DND-41 (cell line): ENCODE measurements at regions not wholly inside any gene's neighbourhood (a gene's known extent, or its start where the extent isn't known, plus 50 kb on each side); places are given as distances from the start of the nearest gene placed in this dataset.

Experiments
- ATAC-seq: fragments of 200-7000 bp; cut with Tn5 transposase; 3 replicates; pipeline ENCODE4 v1.9.1; 2021; ENCODE audit warnings: low read depth; ENCODE audit not compliant: insufficient read depth
- DNase-seq: peaks from one replicate; pipeline ENCODE4 v3.0.0-alpha.2; 2020
- H2AFZ ChIP-seq: 2 replicates; pipeline ENCODE4 v1.6.0; 2012; ENCODE audit warnings: low read depth, low read length
- H3K27ac ChIP-seq: 2 replicates; pipeline ENCODE4 v1.5.1; 2012; ENCODE audit warnings: low read length, inconsistent platforms
- H3K27me3 ChIP-seq: fragments of 200-600 bp; sonication (generic); 2 replicates; pipeline ENCODE4 v1.6.0; 2012; ENCODE audit warnings: low read length, mild to moderate bottlenecking, inconsistent platforms; ENCODE audit not compliant: insufficient read depth, poor library complexity
- H3K36me3 ChIP-seq: 2 replicates; pipeline ENCODE4 v1.5.1; 2012; ENCODE audit warnings: low read length, inconsistent platforms; ENCODE audit not compliant: insufficient read depth
- H3K4me1 ChIP-seq: 2 replicates; pipeline ENCODE4 v1.5.1; 2012; ENCODE audit warnings: mild to moderate bottlenecking, low read length; ENCODE audit not compliant: insufficient read depth
- H3K4me2 ChIP-seq: 2 replicates; pipeline ENCODE4 v1.6.0; 2012; ENCODE audit warnings: mild to moderate bottlenecking, moderate library complexity, low read length, inconsistent platforms; ENCODE audit not compliant: insufficient read depth
- H3K4me3 ChIP-seq, 2 experiments: fragments of 200-600 bp in 1 of 2; shearing (Covaris generic) in 1 of 2; 2 replicates each; pipeline ENCODE4 v1.5.1; 2012 to 2016; ENCODE audit warnings: inconsistent platforms in 2 of 2, low read length in 2 of 2, mild to moderate bottlenecking in 2 of 2, low read depth in 1 of 2, moderate library complexity in 1 of 2
- H3K79me2 ChIP-seq: 2 replicates; pipeline ENCODE4 v1.6.0; 2012; ENCODE audit warnings: low read length, inconsistent platforms; ENCODE audit not compliant: insufficient read depth
- H3K9ac ChIP-seq: 2 replicates; pipeline ENCODE4 v1.6.0; 2012; ENCODE audit warnings: low read depth, mild to moderate bottlenecking, inconsistent platforms, low read length, moderate library complexity
- H3K9me3 ChIP-seq: 2 replicates; pipeline ENCODE4 v1.5.1; 2012; ENCODE audit warnings: low read length, moderate library complexity, mild to moderate bottlenecking, inconsistent platforms; ENCODE audit not compliant: insufficient read depth, severe bottlenecking
- H4K20me1 ChIP-seq: 2 replicates; pipeline ENCODE4 v1.6.0; 2012; ENCODE audit warnings: low read length; ENCODE audit not compliant: insufficient read depth
- EZH2 ChIP-seq: IDR thresholded peaks from 3 replicates; pipeline ENCODE4 v1.6.1; 2012; ENCODE audit warnings: borderline replicate concordance, low read depth, mild to moderate bottlenecking, moderate library complexity, low read length, inconsistent platforms; ENCODE audit not compliant: severe bottlenecking
- TF ChIP-seq, protein P1 (sequence below): IDR thresholded peaks from 2 replicates; pipeline ENCODE4 v1.5.1; 2012; ENCODE audit warnings: borderline replicate concordance, low read length, moderate library complexity, mild to moderate bottlenecking; ENCODE audit not compliant: poor library complexity, severe bottlenecking; ENCODE audit errors: extremely low read depth

DNA sequence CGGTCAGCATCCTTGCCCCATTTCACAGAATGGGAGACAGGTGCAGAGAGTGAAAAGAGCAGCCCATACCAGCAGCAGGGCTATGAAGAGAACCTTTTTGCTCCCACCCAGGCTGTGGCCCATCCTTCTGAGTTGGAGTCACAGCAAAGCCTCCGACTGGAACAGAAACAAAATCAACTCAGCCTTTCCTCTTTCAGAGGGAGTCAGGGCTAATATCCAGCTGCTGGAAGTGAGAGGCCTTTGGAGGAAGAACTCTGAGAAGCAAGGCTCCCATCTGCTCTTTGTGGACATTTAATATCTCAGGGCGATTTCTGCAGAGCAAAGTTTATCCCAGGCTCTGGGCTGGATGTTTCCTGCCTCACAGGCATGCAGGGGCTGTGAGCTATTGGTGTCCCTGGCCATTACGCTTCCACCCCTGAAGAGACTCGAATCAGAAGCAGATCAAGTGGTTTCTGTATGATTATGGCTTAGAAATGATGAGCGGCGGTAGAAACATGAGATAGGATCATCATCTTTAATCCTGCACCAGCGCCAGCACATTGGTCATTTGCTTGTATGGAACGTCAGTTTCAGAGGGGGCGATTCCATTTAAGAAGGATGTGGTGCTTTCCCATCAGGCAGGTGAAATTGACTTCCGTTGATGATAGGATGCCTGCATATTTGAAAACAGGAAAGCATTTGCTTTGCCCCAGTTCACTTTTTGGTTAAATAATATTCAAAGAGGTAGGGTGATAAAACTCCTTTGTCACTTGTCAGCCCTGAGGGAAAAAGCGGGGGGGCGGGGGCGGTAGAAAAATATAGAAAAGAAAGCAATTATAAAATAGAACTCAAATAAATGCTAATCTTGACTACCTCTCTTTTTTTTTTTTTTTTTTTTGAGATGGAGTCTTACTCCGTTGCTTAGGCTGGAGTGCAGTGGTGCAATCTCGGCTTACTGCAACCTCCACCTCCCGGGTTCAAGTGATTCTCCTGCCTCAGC is 152.4 kb downstream of the LRRC30 start:
- TF ChIP-seq, protein P1, sequence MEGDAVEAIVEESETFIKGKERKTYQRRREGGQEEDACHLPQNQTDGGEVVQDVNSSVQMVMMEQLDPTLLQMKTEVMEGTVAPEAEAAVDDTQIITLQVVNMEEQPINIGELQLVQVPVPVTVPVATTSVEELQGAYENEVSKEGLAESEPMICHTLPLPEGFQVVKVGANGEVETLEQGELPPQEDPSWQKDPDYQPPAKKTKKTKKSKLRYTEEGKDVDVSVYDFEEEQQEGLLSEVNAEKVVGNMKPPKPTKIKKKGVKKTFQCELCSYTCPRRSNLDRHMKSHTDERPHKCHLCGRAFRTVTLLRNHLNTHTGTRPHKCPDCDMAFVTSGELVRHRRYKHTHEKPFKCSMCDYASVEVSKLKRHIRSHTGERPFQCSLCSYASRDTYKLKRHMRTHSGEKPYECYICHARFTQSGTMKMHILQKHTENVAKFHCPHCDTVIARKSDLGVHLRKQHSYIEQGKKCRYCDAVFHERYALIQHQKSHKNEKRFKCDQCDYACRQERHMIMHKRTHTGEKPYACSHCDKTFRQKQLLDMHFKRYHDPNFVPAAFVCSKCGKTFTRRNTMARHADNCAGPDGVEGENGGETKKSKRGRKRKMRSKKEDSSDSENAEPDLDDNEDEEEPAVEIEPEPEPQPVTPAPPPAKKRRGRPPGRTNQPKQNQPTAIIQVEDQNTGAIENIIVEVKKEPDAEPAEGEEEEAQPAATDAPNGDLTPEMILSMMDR = no peak
- no peak for TF ChIP-seq EZH2
- no peaks in the 10 kb centered on the region for H3K27me3 ChIP-seq
- no peak for ATAC-seq
- no peaks in the 10 kb centered on the region for H3K36me3 ChIP-seq
- no peaks in the 10 kb centered on the region for H4K20me1 ChIP-seq
- H3K4me2 ChIP-seq = no peak overlapping the region
- H3K9me3 ChIP-seq = no peaks in the 10 kb centered on the region
- no peaks in the 10 kb centered on the region for H3K79me2 ChIP-seq
- no peaks in the 10 kb centered on the region for H3K4me1 ChIP-seq
- no peak overlapping the region for H3K9ac ChIP-seq
- H3K27ac ChIP-seq = no peak overlapping the region
- H2AFZ ChIP-seq = no peak overlapping the region
- no peak overlapping the region for H3K4me3 ChIP-seq
- no peak for DNase-seq

DNA sequence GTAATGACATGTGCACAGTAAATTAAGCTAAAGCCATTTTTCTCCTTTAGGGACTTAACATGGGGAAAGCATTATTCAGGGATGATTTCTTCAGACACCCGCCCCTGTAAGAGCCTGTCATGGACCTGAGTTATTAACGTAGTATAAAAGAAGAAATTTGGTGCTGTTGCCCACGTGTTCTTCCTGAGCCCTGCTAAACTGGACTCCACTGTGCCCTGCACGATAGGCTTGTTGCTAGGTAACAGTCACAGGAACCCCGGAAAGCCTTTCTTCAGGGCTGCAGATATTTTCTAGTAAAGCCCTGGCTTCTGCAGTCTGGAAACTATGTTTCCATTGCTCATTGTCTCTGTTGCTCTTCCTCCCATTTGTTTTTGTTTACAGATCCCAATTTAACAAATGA is 157.9 kb downstream of the LRRC30 start:
- H3K4me1 ChIP-seq = no peaks in the 10 kb centered on the region
- no peak overlapping the region for H3K4me3 ChIP-seq
- no peaks in the 10 kb centered on the region for H4K20me1 ChIP-seq
- H3K27me3 ChIP-seq = no peaks in the 10 kb centered on the region
- H3K36me3 ChIP-seq = no peaks in the 10 kb centered on the region
- TF ChIP-seq EZH2 = no peak
- TF ChIP-seq, protein P1 = no peak
- H3K9me3 ChIP-seq = no peaks in the 10 kb centered on the region
- H3K79me2 ChIP-seq = no peaks in the 10 kb centered on the region
- no peak overlapping the region for H3K27ac ChIP-seq
- ATAC-seq (no peak), DNase-seq (no peak)
- no peak overlapping the region for H3K9ac ChIP-seq
- no peak overlapping the region for H3K4me2 ChIP-seq
- no peak overlapping the region for H2AFZ ChIP-seq

DNA sequence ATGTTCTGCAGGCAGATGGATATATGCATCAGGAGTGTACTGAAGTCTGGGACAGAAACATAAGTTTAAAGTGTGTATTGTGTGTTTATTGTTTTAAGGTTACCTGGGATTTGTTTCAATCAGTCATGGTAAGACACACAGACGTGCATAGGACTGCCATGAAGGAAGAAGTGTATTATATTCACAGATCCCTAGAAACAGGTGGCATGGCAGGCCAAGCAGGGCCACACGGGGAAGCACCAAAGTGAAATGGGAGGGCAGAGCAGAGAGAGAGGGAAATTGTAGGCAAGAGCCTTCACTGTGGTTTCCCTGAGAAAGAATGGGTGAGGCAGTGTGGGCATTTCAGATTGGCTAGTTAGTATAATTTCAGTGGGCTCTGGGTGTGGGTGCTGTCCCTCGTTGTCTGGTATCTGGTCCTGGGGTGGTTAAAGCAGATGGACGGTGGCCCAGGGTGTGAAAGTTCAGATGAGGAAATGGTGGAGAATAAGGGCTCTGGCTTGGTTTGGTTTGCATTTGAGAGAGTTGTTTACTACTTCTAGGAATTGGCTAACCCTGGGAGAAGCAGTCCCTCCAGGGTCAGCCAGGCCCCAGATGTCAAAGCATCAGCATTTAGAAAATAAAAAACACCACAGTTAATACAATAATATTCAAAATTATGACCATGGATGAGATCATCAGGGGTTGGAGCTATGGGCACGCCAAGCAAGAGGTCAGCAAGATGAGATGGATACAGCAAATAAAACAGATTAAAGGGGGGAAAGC is 160.0 kb downstream of the LRRC30 start:
- no peaks in the 10 kb centered on the region for H3K36me3 ChIP-seq
- TF ChIP-seq, protein P1 = no peak
- H3K27me3 ChIP-seq = no peaks in the 10 kb centered on the region
- no peak overlapping the region for H3K4me3 ChIP-seq
- DNase-seq = no peak
- no peak overlapping the region for H2AFZ ChIP-seq
- H3K27ac ChIP-seq = no peak overlapping the region
- H3K4me2 ChIP-seq = no peak overlapping the region
- no peaks in the 10 kb centered on the region for H4K20me1 ChIP-seq
- no peak for ATAC-seq
- no peaks in the 10 kb centered on the region for H3K4me1 ChIP-seq
- no peaks in the 10 kb centered on the region for H3K9me3 ChIP-seq
- no peak overlapping the region for H3K9ac ChIP-seq
- H3K79me2 ChIP-seq = no peaks in the 10 kb centered on the region
